Stimulated activated CD4-positive, alpha-beta T cell treated with anti-CD3 and anti-CD28 coated beads, Interleukin-1b, Interleukin-23, amount 100 ng/mL, for 24 hours (primary cell): ENCODE measurements at regions not wholly inside any gene's neighbourhood (a gene's known extent, or its start where the extent isn't known, plus 50 kb on each side); places are given as distances from the start of the nearest gene placed in this dataset.
A peak's percentile ranks its signal among the peaks of the same experiment; 100 is the strongest.

ENCODE experiments used
- DNase-seq, 4 experiments: peaks; one replicate each; pipeline ENCODE4 v3.0.0-alpha.2; 2020; ENCODE audit warnings: low read depth in 4 of 4, low spot score in 1 of 4

DNA sequence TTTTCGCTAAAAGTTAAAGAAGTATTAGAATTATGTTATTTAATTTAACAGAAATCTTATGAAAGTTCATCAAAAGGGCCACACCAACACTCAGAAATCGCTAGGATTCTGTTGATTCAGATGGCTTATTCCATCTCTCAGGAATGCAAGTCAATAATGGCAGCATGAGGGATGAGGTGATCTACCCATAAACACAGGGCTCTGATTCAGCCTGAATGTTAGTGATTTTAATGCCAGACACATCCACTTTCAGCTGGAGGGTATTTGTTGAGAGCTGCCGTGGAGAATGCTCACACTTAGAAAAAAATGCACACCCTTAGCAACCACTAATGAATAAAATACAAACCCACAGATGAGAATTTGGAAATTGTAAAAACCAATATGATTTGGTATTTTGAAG lies 173.3 kb upstream of the ERBB4 start:
- no peak for DNase-seq

DNA sequence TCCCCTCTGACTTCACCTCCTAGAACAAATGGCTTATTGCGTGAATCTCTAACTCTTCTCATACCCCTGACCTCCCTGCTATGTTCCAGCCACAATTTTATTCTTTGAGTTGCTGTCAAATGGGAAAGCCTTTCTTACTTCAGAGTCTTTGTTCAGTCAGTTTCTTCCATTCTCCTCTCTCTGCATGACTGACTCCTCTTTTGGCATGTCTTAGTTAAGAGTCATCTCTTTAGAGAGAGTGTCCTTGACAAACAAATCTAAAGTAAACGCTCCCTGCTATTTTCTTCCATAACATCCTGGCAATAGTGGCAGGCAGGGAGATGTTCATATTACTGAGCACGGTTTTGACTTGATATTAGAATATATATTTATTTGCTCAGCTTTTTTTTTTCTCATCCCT lies 170.7 kb upstream of the ERBB4 start:
- no peak for DNase-seq

DNA sequence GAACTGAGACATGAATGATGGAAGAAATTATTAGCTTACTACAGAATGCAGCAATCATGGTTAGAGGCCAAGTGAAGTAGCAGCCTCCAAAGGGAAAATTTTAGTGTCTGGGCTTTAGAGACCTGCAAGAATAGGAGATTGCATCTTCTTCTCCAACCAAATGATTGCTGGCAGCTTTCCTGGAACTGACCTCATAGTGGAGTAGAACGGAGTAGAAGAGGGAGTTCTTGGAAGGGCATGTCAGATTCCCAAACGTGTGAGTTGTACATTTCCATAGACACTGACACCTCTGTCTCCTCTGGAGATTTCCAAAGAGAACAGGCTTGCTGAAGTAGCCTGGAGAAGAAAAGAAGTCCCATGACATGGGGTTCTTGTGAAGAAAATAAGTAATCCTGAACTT lies 169.8 kb upstream of the ERBB4 start:
- DNase-seq = no peak

DNA sequence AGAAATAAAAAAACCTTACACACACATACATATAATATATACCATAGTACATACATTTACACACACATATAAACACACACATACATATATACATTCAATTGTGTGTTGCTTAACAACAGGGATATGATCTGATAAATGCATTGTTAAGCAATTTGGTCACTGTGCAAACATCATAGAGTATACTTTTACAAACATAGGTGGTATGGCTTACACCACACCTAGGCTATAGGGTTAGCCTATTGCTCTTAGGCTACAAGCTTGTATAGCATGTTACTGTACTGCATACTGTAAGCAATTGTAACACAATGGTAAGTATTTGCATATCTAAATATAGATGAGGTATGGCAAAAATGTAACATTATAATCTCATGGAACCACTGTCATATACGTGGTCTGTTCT lies 156.8 kb upstream of the ERBB4 start:
- DNase-seq = no peak

DNA sequence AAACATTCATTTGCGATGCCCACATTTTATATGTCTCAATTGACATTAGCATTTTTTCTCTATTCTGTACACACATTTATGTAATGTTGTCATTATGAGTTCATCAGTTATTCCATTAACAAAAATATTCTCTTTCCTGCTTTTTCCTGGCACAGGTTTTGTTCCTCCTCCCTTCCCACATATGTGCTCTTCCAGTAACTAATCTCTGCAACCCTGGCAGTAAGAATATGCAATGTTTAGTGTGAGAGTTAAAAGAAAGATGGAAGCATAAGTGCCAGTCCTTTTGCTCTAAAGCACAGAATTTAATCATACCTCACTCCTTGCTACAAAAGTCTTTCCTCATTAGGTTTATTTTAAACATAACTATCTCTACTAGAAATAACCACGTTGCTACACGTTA lies 155.8 kb upstream of the ERBB4 start:
- DNase-seq = no peak

DNA sequence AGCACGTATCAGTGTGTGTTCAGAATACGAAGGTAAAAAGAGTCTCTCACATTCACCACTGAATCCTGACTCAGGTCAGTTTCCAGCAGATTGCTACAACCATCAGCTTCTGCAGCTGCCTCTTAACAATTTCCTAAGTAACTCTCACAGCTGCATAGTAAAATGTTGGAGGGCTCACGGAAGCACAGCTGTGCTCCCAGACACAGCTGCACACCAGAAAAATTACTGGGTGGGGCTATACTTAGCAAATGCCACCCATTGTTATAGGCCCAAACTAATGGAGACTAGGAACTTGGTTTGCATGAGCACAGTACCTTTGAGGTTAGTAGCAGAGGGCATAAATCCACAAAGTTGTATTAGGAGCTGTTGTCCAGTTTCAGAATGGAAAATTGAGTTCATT lies 153.9 kb upstream of the ERBB4 start:
- DNase-seq = no peak

DNA sequence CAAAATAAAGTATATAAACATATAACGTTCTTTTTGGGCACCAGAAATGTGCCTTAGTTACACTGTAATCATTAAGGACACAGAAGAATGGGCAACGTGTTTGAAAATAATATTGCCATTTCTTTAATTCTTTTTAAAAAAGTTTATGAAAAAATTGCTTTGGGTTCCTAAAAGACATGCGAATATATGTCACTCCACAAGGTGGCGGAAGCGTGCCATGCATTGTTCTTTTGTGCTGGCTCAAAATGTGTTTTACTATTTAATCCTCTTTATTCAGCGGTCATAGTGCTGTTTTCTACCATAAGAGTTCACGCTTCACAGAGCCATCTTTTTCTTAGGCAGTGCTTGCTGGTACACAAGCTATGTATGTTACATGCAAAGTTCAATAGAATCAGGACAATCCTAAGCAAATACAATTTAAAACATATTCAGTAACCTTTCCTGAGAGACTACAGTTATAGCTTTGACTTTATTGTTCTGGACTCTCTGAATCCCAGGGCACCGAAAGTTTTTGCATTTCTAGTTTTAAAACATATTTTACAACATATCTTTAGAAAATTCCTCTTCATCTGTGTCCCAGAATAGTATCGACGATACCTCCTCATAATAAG lies 147.8 kb upstream of the ERBB4 start:
- DNase-seq = peak; percentile 2 to 23 (median 18)

DNA sequence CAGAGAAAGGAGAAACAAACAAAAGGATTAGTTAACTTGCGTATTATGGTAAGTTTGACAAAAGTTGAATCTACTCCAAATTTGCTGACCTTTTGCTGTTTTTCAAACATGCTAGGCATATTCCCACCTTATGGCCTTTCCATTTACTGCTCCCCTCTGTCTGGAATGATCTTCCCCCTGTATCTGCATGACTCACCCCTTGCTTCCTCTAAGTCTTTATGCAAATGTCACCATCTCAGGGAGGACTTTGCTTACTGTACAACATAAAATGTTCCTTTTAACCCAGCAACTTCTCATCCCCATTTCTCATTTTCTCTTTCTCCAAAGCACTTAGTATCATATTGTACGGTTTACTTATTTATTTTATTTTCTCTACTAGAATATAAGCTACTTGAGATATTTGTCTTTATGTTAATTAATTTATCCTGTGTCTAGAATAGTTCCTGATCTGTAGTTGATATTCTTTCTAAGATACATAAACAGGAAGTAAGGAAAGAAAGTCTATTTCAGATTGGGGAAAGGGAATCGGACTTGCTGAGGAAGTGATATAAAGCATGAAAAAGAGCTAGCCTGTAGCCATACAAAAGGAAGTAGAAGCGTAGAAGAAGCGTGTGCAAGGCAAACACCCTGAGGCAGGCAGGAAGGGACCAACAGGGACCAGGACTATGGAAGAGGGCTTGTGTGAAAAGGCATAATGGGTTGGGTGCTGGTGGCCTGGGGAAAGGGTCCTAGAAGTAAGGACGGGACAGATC lies 144.9 kb upstream of the ERBB4 start:
- no peak for DNase-seq

DNA sequence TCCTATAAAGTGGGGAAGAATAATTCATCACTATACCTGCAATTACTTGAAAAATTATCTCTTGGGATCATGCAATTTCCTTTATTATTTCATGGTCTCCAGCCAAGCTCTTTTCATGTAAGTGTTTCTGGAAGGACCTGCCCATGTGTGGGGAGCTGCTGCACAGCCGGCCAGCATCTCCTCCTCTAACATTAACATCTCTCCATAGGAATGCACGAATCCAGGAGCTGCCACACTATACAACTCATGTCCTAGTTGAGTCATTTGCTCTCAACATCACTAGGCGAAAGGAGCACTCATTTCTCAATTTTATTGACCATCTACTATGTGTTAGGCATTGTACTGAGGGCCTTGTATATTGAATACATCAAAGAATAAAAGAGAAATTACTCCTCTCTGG lies 144.3 kb upstream of the ERBB4 start:
- DNase-seq = no peak

DNA sequence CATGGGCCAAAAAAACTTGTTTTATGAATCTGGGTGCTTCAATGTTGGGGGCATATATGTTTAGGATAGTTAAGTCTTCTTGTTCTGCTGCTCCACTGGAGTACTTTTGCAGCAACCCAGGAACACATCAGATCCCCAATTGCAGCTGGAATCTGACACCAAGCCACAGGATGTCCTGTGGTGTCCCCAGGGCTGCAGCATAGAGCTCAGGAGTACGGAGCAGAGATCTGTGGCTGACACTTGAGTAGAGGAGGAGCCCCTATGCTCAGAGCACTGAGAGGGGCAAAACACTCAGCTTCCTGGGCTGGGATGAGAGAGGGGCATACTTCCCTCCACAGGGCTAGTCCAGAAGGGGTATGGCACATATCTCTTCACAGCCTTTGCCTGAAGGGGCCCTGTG lies 138.9 kb upstream of the ERBB4 start:
- no peak for DNase-seq

DNA sequence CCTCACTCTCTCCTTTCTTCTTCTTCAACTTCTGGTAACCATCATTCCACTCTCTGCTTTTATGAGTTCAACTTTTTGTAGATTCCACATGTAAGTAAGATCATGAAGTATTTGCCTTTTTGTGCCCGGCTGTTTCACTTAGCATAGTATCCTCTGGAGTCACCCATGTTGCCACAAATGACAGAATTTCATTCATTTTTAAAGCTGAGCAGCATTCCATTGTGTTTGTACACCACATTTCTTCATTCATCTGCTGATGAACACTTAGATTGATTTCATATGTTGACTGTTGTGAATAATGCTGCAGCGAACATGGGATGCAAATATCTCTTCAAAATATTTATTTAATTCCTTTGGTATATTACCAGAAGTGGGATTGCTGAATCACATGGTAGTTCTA lies 133.6 kb upstream of the ERBB4 start:
- no peak for DNase-seq

DNA sequence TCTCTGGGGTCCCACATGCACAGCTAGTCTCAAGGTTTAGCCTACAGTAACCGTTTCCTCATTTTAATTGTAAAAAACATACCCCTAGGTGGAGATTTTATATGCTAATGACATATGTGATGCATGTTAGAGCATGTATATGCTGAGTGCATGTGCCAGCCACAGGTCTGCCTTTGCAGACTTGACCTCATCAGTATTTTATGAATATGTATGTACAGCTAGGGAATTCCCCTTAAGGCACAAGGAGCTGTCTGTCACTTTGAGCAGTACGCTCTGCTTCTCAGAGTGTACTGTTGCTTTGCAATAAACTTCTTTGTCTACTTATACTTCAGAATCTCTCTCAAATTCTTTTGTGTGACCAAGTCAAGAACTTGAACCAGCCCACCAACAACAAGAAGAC lies 131.2 kb upstream of the ERBB4 start:
- DNase-seq = no peak

DNA sequence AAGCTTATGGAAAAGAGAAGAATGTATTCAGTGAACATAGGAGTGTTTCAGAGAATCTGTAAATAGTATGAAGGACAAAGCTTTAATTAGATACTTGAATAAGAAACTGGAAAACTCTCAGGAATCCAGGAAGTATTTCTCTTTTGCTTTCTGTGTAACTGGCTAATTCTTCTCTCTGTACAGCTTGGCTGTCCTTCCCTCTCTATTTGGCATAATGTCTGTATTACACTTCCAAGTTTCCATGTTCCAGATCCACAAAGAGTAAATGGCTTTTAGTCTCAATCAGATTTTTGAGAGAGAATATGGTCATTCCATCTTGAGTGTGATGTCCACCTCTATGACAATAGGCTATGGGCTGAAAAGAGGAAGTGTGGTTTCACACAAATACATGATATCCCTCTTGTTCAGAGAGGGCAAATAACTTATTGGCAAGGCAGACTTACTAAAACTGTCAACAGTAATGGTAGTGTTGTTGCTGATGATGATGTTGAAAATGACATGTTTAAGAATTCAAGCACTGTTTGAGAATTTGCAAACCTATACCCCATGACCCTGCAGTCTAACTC lies 129.2 kb upstream of the ERBB4 start:
- no peak for DNase-seq

DNA sequence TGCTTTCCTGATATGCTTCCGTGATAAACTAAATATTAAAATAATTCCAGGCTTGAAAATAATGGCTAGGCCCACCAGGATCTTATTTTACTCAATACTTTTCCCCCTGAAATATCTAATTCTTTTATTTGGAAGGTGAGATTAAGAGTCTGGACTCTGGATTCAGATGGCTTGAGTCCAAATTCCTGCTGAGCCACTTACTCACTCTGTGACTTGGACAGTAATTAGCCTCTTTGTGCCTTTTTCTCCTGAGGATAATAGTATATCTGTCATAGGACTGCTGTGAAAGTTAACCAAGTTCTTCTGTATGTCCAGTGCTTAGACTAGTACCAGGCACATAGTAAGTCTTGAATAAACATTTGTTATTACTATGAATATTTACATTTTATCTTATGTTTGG lies 127.3 kb upstream of the ERBB4 start:
- no peak for DNase-seq

DNA sequence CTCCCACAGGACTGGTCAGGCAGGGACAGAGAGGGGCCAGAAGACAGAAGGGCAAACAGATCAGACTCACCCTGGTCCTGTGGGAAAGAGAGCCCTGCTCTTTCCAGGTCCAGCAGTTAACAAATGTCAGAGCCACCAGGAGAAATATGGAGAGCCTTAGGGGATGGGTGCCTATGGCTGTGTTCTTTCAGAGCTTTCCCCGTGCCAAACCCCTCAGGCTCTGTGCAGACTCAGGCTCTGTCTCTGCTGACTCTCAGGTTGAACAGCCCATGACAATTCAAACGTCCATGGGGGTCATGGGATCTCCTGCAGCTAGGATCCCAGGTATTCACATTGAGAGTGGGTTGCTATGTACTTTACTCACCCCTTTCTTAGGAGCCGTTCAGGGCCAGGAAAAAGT lies 120.8 kb upstream of the ERBB4 start:
- no peak for DNase-seq

DNA sequence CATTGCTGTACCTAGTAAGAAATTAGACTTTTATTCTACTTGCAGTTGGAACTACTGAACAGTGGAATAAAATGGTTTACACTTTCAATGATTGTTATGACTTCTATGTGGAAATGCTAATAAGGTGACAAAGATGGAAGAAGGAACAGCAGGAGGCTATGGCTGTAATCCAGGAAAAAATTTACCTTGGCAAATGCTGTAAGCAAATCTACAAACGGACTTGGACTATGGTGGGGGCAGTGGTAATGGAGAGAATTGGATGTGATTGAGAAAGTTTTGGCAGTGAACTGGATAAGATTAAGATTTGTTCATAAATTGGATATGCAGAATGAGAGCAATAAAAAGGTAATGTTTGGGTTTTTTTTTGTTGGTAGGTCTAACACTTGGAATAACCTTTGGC lies 111.0 kb upstream of the ERBB4 start:
- no peak for DNase-seq

DNA sequence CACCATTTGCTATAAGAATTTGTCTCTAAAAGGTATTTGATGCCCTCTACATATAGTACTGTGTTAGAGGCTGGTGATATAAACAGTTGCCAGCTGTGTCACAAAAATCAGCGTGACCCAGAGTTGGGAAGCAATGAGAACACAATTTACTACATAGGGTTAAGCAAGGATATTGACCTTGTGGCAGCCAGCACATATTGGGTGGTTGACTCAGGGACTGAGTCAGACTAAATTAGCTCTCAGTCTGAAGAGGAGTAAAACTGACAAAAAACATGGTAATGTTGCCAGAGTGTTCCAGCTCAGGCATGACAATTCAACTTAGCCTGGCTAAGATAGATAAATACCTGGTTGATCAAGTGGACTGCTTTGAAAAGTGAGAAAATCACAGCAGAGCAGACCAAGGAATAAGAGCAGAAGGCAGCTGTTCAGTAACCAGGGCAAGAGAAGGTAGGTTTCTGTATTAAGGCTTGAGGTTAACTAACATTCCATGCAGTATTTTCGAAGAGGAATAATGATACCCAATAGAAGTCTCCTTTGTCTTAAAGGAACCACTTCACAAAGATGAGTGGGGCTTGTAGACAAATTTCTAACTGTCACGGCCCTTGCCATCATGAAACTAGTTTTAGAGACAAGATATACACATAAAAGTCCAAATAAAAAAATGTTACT lies 108.2 kb upstream of the ERBB4 start:
- no peak for DNase-seq

DNA sequence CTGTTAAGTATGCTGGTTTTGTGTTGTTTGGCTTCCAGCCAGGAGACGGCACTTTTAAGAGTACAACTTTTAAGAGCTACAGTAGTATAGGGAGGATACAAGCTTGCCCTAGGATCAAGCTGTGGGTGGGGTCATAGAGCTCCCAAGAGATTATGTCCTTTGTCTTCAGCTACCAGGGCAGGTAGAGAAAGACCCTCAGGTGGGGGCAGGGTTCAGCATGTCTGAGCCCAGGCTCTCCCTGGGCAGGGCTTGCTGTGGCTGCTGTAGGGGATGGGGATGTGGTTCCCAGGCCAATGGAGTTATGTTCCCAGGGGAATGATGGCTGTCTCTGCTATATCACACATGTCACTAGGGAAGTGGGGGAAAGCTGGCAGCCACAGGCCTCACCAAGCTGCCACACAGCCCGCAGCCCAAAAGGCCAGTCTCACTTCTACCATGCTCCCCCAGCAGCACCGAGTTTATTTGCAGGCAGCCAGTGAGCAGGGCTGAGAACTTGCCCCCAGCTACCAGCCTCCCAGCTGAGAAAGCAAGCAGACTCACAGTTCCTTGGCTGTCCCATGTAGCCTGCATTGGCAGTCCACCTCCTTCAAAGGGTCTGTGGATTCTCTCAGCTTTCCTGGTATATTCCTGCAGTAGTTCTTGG lies 105.7 kb upstream of the ERBB4 start:
- DNase-seq = no peak

DNA sequence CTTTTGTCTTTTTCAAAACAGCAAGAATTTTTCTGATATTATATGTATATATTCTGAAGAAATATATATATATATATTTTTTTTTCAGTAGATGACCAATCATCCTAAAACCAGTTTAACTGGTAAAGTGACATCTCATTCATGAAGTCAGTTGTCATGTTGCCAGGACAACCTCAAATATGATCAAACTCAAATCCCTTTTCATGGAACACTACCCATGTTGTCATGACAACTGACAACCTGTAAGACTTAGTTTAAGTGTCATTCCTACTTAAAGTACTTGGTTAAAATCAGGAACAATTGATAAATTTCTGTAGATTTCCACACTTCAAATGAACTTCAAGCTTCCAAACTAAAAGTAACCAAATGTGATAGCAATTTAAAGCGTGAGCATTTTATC lies 101.8 kb upstream of the ERBB4 start:
- DNase-seq = no peak

DNA sequence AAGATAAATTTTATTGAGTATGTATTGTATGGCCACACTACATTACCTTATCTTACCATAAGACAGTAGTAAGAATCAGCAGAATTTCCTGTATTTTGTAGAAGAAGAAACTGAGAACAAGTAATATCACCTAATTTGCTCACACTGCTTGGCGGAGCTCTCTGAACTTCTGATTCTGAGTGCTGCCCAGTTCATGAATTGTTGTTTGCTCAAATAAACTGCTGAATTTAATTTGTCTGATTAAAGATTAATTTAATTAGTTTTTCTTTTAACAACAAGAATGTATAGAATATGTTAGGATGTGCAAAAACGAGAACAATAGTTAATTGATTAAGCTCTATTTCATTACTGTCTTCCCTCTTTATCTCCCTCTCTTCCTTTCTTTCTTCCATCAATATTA lies 100.1 kb upstream of the ERBB4 start:
- DNase-seq = no peak

DNA sequence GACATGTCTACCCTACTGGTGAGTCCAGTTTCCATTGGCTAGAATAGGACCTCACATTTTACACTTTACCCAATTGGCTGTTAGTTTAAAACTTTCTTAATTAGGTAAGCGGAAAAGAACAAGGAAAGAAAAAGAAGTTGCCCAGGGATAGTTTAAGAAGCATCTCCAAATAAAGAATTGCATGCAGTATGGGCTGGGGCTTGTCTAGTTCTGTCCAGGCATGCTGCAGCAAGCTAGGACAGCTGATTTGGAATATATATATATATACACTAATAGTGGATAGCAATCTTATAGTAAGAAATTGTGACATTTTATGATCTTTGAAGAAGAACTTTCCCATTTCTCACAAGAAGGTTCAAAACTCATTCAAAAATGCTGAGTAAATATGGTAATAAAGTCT lies 90.0 kb upstream of the ERBB4 start:
- no peak for DNase-seq

DNA sequence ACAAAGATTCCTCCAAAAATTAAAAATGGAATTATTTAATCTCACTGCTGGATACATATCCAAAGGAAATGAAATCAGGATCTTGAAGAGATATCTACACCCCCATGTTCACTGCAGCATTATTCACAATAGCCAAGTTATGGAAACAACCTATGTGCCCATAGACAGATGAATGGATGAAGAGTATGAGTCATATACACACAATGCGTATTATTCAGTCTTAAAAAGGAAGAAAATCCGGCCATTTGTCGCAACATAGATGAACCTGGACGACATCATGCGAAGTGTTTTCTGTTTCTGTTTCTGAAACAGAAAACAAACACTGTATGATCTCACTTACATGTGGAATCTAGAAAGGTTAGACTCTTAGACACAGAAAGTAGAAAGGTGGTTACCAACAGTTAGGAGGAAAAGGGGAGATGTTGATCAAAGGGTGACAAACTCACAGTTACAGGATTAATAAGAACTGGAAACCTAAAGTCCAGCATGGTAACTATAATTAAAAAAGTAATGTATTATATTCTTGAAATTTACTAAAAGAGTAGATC lies 87.8 kb upstream of the ERBB4 start:
- DNase-seq = no peak
